ENCODE measurements at regions not wholly inside any gene's neighbourhood (a gene's known extent, or its start where the extent isn't known, plus 50 kb on each side); places are given as distances from the start of the nearest gene placed in this dataset.

- TF ChIP-seq EZH2phosphoT487 (IDR thresholded peaks at IDR 0.05; ENCODE audit: insufficient read depth, low read depth) = no peak
- TF ChIP-seq EZH2 (IDR thresholded peaks at IDR 0.05; ENCODE audit: insufficient read depth, poor library complexity, severe bottlenecking) = no peak
Measured at GRCh38 chr16:60727851-60728250, 1308.4 kb downstream of the CDH8 start.
